ENCODE measurements at regions not wholly inside any gene's neighbourhood (a gene's known extent, or its start where the extent isn't known, plus 50 kb on each side); places are given as distances from the start of the nearest gene placed in this dataset.

DNA sequence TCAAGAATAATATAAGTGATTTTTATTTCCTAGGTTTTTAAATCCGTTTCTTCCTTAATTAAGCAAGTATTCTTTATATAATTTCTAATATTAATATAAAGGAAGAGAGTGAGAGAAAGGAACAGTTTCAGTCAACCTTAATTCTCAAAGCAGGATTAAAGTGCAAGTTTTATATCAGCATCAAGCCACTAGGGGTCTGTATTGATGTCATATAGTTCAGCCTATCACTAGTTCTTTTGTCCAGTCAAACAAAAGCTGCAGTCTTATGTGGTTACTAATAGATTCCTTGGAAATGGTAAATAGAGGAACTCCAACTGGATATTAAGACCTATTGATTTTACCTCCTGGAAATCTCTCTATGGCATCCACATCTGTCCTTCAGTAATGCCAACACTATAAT lies 82.0 kb downstream of the NAP1L3 start:
- TF ChIP-seq SP1 (CRISPR knock-in tag; conservative IDR thresholded peaks at IDR 0.05) (no peak), ESRRA (CRISPR knock-in tag; IDR thresholded peaks at IDR 0.05; ENCODE audit: borderline replicate concordance) (no peak), TP53 (CRISPR knock-in tag; IDR thresholded peaks at IDR 0.05) (no peak), ZNF232 (CRISPR knock-in tag; IDR thresholded peaks at IDR 0.05) (no peak)
- TF ChIP-seq, protein P1, sequence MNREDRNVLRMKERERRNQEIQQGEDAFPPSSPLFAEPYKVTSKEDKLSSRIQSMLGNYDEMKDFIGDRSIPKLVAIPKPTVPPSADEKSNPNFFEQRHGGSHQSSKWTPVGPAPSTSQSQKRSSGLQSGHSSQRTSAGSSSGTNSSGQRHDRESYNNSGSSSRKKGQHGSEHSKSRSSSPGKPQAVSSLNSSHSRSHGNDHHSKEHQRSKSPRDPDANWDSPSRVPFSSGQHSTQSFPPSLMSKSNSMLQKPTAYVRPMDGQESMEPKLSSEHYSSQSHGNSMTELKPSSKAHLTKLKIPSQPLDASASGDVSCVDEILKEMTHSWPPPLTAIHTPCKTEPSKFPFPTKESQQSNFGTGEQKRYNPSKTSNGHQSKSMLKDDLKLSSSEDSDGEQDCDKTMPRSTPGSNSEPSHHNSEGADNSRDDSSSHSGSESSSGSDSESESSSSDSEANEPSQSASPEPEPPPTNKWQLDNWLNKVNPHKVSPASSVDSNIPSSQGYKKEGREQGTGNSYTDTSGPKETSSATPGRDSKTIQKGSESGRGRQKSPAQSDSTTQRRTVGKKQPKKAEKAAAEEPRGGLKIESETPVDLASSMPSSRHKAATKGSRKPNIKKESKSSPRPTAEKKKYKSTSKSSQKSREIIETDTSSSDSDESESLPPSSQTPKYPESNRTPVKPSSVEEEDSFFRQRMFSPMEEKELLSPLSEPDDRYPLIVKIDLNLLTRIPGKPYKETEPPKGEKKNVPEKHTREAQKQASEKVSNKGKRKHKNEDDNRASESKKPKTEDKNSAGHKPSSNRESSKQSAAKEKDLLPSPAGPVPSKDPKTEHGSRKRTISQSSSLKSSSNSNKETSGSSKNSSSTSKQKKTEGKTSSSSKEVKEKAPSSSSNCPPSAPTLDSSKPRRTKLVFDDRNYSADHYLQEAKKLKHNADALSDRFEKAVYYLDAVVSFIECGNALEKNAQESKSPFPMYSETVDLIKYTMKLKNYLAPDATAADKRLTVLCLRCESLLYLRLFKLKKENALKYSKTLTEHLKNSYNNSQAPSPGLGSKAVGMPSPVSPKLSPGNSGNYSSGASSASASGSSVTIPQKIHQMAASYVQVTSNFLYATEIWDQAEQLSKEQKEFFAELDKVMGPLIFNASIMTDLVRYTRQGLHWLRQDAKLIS (CRISPR knock-in tag; IDR thresholded peaks at IDR 0.05; ENCODE audit: borderline replicate concordance), result no peak
- TF ChIP-seq, protein P2, sequence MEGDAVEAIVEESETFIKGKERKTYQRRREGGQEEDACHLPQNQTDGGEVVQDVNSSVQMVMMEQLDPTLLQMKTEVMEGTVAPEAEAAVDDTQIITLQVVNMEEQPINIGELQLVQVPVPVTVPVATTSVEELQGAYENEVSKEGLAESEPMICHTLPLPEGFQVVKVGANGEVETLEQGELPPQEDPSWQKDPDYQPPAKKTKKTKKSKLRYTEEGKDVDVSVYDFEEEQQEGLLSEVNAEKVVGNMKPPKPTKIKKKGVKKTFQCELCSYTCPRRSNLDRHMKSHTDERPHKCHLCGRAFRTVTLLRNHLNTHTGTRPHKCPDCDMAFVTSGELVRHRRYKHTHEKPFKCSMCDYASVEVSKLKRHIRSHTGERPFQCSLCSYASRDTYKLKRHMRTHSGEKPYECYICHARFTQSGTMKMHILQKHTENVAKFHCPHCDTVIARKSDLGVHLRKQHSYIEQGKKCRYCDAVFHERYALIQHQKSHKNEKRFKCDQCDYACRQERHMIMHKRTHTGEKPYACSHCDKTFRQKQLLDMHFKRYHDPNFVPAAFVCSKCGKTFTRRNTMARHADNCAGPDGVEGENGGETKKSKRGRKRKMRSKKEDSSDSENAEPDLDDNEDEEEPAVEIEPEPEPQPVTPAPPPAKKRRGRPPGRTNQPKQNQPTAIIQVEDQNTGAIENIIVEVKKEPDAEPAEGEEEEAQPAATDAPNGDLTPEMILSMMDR (IDR thresholded peaks at IDR 0.05), result no peak
- TF ChIP-seq, protein P3, sequence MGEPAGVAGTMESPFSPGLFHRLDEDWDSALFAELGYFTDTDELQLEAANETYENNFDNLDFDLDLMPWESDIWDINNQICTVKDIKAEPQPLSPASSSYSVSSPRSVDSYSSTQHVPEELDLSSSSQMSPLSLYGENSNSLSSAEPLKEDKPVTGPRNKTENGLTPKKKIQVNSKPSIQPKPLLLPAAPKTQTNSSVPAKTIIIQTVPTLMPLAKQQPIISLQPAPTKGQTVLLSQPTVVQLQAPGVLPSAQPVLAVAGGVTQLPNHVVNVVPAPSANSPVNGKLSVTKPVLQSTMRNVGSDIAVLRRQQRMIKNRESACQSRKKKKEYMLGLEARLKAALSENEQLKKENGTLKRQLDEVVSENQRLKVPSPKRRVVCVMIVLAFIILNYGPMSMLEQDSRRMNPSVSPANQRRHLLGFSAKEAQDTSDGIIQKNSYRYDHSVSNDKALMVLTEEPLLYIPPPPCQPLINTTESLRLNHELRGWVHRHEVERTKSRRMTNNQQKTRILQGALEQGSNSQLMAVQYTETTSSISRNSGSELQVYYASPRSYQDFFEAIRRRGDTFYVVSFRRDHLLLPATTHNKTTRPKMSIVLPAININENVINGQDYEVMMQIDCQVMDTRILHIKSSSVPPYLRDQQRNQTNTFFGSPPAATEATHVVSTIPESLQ (CRISPR knock-in tag; IDR thresholded peaks at IDR 0.05), result no peak
- TF ChIP-seq, protein P4, sequence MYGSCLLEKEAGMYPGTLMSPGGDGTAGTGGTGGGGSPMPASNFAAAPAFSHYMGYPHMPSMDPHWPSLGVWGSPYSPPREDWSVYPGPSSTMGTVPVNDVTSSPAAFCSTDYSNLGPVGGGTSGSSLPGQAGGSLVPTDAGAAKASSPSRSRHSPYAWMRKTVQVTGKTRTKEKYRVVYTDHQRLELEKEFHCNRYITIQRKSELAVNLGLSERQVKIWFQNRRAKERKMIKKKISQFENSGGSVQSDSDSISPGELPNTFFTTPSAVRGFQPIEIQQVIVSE (CRISPR knock-in tag; IDR thresholded peaks at IDR 0.05; ENCODE audit: borderline replicate concordance), result no peak
- TF ChIP-seq, protein P5, sequence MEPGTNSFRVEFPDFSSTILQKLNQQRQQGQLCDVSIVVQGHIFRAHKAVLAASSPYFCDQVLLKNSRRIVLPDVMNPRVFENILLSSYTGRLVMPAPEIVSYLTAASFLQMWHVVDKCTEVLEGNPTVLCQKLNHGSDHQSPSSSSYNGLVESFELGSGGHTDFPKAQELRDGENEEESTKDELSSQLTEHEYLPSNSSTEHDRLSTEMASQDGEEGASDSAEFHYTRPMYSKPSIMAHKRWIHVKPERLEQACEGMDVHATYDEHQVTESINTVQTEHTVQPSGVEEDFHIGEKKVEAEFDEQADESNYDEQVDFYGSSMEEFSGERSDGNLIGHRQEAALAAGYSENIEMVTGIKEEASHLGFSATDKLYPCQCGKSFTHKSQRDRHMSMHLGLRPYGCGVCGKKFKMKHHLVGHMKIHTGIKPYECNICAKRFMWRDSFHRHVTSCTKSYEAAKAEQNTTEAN (CRISPR knock-in tag; IDR thresholded peaks at IDR 0.05), result no peak
- TF ChIP-seq, protein P6, sequence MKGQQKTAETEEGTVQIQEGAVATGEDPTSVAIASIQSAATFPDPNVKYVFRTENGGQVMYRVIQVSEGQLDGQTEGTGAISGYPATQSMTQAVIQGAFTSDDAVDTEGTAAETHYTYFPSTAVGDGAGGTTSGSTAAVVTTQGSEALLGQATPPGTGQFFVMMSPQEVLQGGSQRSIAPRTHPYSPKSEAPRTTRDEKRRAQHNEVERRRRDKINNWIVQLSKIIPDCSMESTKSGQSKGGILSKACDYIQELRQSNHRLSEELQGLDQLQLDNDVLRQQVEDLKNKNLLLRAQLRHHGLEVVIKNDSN (CRISPR knock-in tag; IDR thresholded peaks at IDR 0.05), result no peak
- TF ChIP-seq, protein P7, sequence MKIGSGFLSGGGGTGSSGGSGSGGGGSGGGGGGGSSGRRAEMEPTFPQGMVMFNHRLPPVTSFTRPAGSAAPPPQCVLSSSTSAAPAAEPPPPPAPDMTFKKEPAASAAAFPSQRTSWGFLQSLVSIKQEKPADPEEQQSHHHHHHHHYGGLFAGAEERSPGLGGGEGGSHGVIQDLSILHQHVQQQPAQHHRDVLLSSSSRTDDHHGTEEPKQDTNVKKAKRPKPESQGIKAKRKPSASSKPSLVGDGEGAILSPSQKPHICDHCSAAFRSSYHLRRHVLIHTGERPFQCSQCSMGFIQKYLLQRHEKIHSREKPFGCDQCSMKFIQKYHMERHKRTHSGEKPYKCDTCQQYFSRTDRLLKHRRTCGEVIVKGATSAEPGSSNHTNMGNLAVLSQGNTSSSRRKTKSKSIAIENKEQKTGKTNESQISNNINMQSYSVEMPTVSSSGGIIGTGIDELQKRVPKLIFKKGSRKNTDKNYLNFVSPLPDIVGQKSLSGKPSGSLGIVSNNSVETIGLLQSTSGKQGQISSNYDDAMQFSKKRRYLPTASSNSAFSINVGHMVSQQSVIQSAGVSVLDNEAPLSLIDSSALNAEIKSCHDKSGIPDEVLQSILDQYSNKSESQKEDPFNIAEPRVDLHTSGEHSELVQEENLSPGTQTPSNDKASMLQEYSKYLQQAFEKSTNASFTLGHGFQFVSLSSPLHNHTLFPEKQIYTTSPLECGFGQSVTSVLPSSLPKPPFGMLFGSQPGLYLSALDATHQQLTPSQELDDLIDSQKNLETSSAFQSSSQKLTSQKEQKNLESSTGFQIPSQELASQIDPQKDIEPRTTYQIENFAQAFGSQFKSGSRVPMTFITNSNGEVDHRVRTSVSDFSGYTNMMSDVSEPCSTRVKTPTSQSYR (CRISPR knock-in tag; IDR thresholded peaks at IDR 0.05), result no peak
